HEK293 (cell line): ENCODE measurements at regions not wholly inside any gene's neighbourhood (a gene's known extent, or its start where the extent isn't known, plus 50 kb on each side); places are given as distances from the start of the nearest gene placed in this dataset.

Experiments
- CTCF ChIA-PET: fragments of 350-600 bp; formaldehyde crosslinking; extraction: SDS; loops from one replicate; lab custom pipeline; 2021; ENCODE audit warnings: antibody characterized with exemption; lab: Yijun Ruan, JAX
- POLR2A ChIA-PET: fragments of 300-600 bp; formaldehyde crosslinking; extraction: SDS; loops from one replicate; lab custom pipeline; 2020; ENCODE audit warnings: antibody characterized with exemption, inconsistent platforms; lab: Yijun Ruan, JAX
- H3K27ac ChIP-seq: fragments of 200-500 bp; sonication (Bioruptor generic); 2 replicates; pipeline ENCODE4 v1.5.1; 2014; ENCODE audit warnings: low read depth, low read length, control low read depth, inconsistent platforms; ENCODE audit errors: extremely low read depth
- H3K36me3 ChIP-seq, 2 experiments: fragments of 200-500 bp in 1 of 2; sonication (Bioruptor generic) in 1 of 2; 1 replicate in 1 of 2; 2 replicates in 1 of 2; pipeline ENCODE4 v1.5.1; 2014 to 2017; ENCODE audit warnings: inconsistent platforms in 2 of 2, low read length in 2 of 2; ENCODE audit not compliant: control insufficient read depth in 2 of 2, insufficient read depth in 1 of 2
- H3K4me1 ChIP-seq: fragments of 200-500 bp; sonication (Bioruptor generic); 2 replicates; pipeline ENCODE4 v1.5.1; 2014; ENCODE audit warnings: mild to moderate bottlenecking, low read length, inconsistent platforms; ENCODE audit not compliant: control insufficient read depth, insufficient read depth
- H3K4me3 ChIP-seq: 2 replicates; pipeline ENCODE4 v1.5.1; 2011; ENCODE audit warnings: low read depth, mild to moderate bottlenecking, control low read depth, low read length, moderate library complexity
- H3K9me3 ChIP-seq: fragments of 200-500 bp; sonication (Bioruptor generic); 2 replicates; pipeline ENCODE4 v1.5.1; 2014; ENCODE audit warnings: low read depth, low read length, inconsistent platforms; ENCODE audit not compliant: control insufficient read depth, insufficient read depth
- FEZF1 ChIP-seq: fragments of 450-650 bp; formaldehyde crosslinking; IDR thresholded peaks from 2 replicates; pipeline ENCODE4 v1.5.1; 2016; ENCODE audit warnings: missing biosample characterization, missing genetic modification characterization
- GFI1B ChIP-seq: fragments of 450-650 bp; formaldehyde crosslinking; IDR thresholded peaks from 2 replicates; pipeline ENCODE4 v1.5.1; 2016; ENCODE audit warnings: missing biosample characterization, missing genetic modification characterization
- KLF17 ChIP-seq: fragments of 450-650 bp; formaldehyde crosslinking; IDR thresholded peaks from 2 replicates; pipeline ENCODE4 v1.5.1; 2016; ENCODE audit warnings: missing biosample characterization, missing genetic modification characterization
- PRDM4 ChIP-seq: fragments of 450-650 bp; formaldehyde crosslinking; IDR thresholded peaks from 2 replicates; pipeline ENCODE4 v1.5.1; 2017; ENCODE audit warnings: missing biosample characterization, missing genetic modification characterization
- SCRT2 ChIP-seq: fragments of 450-650 bp; formaldehyde crosslinking; IDR thresholded peaks from 2 replicates; pipeline ENCODE4 v1.5.1; 2016; ENCODE audit warnings: missing biosample characterization, missing genetic modification characterization
- SETDB1 ChIP-seq: IDR thresholded peaks from one replicate; pipeline ENCODE4 v1.6.1; 2017; ENCODE audit warnings: mild to moderate bottlenecking, low read length, moderate library complexity, mixed read lengths; ENCODE audit not compliant: insufficient read length
- TRIM28 ChIP-seq: IDR thresholded peaks from 2 replicates; pipeline ENCODE4 v1.6.1; 2011; ENCODE audit warnings: low read length, control low read depth, borderline replicate concordance
- TSHZ1 ChIP-seq: fragments of 450-650 bp; formaldehyde crosslinking; IDR thresholded peaks from 2 replicates; pipeline ENCODE4 v1.5.1; 2016; ENCODE audit warnings: missing biosample characterization, missing genetic modification characterization, borderline replicate concordance
- YY1 ChIP-seq: fragments of 450-650 bp; formaldehyde crosslinking; IDR thresholded peaks from 2 replicates; pipeline ENCODE4 v1.5.1; 2018; ENCODE audit warnings: missing biosample characterization, missing genetic modification characterization
- ZNF221 ChIP-seq: fragments of 450-650 bp; formaldehyde crosslinking; IDR thresholded peaks from 2 replicates; pipeline ENCODE4 v1.5.1; 2017; ENCODE audit warnings: missing biosample characterization, missing genetic modification characterization, borderline replicate concordance
- ZNF248 ChIP-seq: fragments of 450-650 bp; formaldehyde crosslinking; IDR thresholded peaks from 2 replicates; pipeline ENCODE4 v1.5.1; 2017; ENCODE audit warnings: missing biosample characterization, missing genetic modification characterization
- ZNF426 ChIP-seq: fragments of 450-650 bp; formaldehyde crosslinking; IDR thresholded peaks from 2 replicates; pipeline ENCODE4 v1.5.1; 2017; ENCODE audit warnings: missing biosample characterization, missing genetic modification characterization, mild to moderate bottlenecking, inconsistent platforms, moderate library complexity
- ZNF510 ChIP-seq: fragments of 450-650 bp; formaldehyde crosslinking; IDR thresholded peaks from 2 replicates; pipeline ENCODE4 v1.5.1; 2018; ENCODE audit warnings: mild to moderate bottlenecking, missing genetic modification characterization, missing biosample characterization; ENCODE audit not compliant: insufficient replicate concordance
- ZNF677 ChIP-seq: fragments of 450-650 bp; IDR thresholded peaks from 2 replicates; pipeline ENCODE4 v1.5.0; 2018; ENCODE audit warnings: missing biosample characterization, mild to moderate bottlenecking, missing genetic modification characterization, moderate library complexity
- ZNF707 ChIP-seq: fragments of 450-650 bp; formaldehyde crosslinking; IDR thresholded peaks from 2 replicates; pipeline ENCODE4 v1.5.1; 2016; ENCODE audit warnings: missing biosample characterization, missing genetic modification characterization
- ZNF747 ChIP-seq: fragments of 450-650 bp; formaldehyde crosslinking; IDR thresholded peaks from 2 replicates; pipeline ENCODE4 v1.5.1; 2016; ENCODE audit warnings: missing biosample characterization, missing genetic modification characterization
- ZNF792 ChIP-seq: fragments of 450-650 bp; formaldehyde crosslinking; IDR thresholded peaks from 2 replicates; pipeline ENCODE4 v1.5.1; 2016; ENCODE audit warnings: missing biosample characterization, missing genetic modification characterization
- TF ChIP-seq, protein P1 (sequence below): fragments of 450-650 bp; formaldehyde crosslinking; IDR thresholded peaks from 2 replicates; pipeline ENCODE4 v1.5.1; 2017; ENCODE audit warnings: missing biosample characterization, missing genetic modification characterization

DNA sequence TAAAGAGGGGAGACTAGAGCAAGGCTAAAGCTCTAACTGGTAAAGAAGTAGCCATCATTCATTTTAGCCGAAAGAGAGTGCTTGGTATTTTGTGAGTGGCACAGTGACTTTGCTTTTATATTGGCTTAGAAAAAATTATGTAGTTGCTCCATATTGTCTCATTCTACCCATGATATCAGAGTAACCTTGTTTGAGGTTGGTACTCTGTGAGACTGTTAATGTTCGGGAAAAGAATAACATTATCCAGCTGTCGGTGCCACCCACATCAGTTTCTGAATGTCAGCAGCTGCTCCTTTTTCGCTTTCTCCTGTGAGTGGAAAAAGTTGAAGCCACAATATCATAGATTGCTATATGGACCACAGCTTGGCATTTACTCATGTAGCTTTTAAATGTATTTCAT, 376.4 kb upstream of the KCNN2 start:
- Histone ChIP-seq H3K27ac (no peak overlapping the region), H3K4me1 (no peaks in the 10 kb centered on the region), H3K9me3 (no peaks in the 10 kb centered on the region), H3K36me3 (no peaks in the 10 kb centered on the region), H3K4me3 (no peak overlapping the region)
- TF ChIP-seq, protein P1, sequence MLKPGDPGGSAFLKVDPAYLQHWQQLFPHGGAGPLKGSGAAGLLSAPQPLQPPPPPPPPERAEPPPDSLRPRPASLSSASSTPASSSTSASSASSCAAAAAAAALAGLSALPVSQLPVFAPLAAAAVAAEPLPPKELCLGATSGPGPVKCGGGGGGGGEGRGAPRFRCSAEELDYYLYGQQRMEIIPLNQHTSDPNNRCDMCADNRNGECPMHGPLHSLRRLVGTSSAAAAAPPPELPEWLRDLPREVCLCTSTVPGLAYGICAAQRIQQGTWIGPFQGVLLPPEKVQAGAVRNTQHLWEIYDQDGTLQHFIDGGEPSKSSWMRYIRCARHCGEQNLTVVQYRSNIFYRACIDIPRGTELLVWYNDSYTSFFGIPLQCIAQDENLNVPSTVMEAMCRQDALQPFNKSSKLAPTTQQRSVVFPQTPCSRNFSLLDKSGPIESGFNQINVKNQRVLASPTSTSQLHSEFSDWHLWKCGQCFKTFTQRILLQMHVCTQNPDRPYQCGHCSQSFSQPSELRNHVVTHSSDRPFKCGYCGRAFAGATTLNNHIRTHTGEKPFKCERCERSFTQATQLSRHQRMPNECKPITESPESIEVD (tag by site-specific recombination) = no peak
- no peak for TF ChIP-seq ZNF792
- TF ChIP-seq TRIM28 = no peak
- TF ChIP-seq FEZF1 (tag by site-specific recombination) = no peak
- TF ChIP-seq GFI1B (tag by site-specific recombination) = no peak
- TF ChIP-seq ZNF707 (tag by site-specific recombination) = no peak
- TF ChIP-seq SCRT2 (tag by site-specific recombination) = no peak
- no peak for TF ChIP-seq YY1 (tag by site-specific recombination)
- no peak for TF ChIP-seq ZNF426
- CTCF ChIA-PET = interaction anchor here (0.5 to 1.1 kb wide), 4 partner anchors 13 to 261 kb away, joined by 3 to 4 read pairs (median 3); no protein-coding TSS in a partner anchor
- POLR2A ChIA-PET = no interaction called here

- no peak overlapping the region for H3K27ac ChIP-seq
- no peak for TF ChIP-seq SETDB1
- TF ChIP-seq ZNF510 = no peak
- TF ChIP-seq KLF17 (tag by site-specific recombination) = no peak
- no peak for TF ChIP-seq ZNF747 (tag by site-specific recombination)
- TF ChIP-seq ZNF677 (tag by site-specific recombination) = no peak
- no peak for TF ChIP-seq ZNF248 (tag by site-specific recombination)
- no peak for TF ChIP-seq TSHZ1 (tag by site-specific recombination)
- no peak for TF ChIP-seq PRDM4 (tag by site-specific recombination)
- TF ChIP-seq ZNF221 = no peak
- H3K9me3 ChIP-seq = no peaks in the 10 kb centered on the region
- no peaks in the 10 kb centered on the region for H3K4me1 ChIP-seq
- ChIA-PET CTCF (no interaction called here), POLR2A (interaction anchor here (0.6 kb wide), 1 partner anchor 203 kb away, joined by 3 read pairs; no protein-coding TSS in a partner anchor)
- H3K4me3 ChIP-seq = no peak overlapping the region
- H3K36me3 ChIP-seq = no peaks in the 10 kb centered on the region
Observed at GRCh38 chr5:113989278-113989912, 372.5 kb upstream of the KCNN2 start.
